ENCODE measurements at regions not wholly inside any gene's neighbourhood (a gene's known extent, or its start where the extent isn't known, plus 50 kb on each side); places are given as distances from the start of the nearest gene placed in this dataset.

DNA sequence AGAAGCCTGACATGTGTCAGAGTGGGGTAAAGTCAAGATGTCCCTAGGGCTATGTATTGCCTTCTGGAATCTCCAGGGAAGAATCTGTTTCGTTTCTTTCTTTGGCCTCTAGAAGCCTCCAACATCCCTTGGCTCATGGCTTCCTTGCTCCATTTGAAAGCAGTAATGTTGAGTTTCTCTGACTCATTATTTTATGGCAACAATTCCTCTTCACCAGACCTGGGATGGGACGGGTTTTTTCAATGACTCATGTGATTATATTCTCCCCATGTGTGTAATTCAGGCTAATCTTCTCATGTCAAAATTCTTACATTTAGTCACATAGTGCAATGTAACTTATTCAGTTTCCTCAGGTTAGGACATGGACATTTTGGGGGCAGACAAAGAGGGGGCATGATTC, 1038.6 kb downstream of the CBLN2 start:
- TF ChIP-seq POLR2A (IDR thresholded peaks at IDR 0.05) (no peak), EP300 (IDR thresholded peaks at IDR 0.05) (no peak)
- TF ChIP-seq, protein P1, sequence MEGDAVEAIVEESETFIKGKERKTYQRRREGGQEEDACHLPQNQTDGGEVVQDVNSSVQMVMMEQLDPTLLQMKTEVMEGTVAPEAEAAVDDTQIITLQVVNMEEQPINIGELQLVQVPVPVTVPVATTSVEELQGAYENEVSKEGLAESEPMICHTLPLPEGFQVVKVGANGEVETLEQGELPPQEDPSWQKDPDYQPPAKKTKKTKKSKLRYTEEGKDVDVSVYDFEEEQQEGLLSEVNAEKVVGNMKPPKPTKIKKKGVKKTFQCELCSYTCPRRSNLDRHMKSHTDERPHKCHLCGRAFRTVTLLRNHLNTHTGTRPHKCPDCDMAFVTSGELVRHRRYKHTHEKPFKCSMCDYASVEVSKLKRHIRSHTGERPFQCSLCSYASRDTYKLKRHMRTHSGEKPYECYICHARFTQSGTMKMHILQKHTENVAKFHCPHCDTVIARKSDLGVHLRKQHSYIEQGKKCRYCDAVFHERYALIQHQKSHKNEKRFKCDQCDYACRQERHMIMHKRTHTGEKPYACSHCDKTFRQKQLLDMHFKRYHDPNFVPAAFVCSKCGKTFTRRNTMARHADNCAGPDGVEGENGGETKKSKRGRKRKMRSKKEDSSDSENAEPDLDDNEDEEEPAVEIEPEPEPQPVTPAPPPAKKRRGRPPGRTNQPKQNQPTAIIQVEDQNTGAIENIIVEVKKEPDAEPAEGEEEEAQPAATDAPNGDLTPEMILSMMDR (IDR thresholded peaks at IDR 0.05), result no peak

Measured in tibial nerve (tissue), 4 donors.